H1 (cell line): ENCODE measurements at regions not wholly inside any gene's neighbourhood (a gene's known extent, or its start where the extent isn't known, plus 50 kb on each side); places are given as distances from the start of the nearest gene placed in this dataset.

Experiments used
- CTCF ChIA-PET: fragments of 300-600 bp; sonication (Branson Sonifier 250); formaldehyde crosslinking; loops from one replicate; lab custom pipeline; 2021; ENCODE audit not compliant: partially characterized antibody; lab: Charles Lee
- POLR2A ChIA-PET: fragments of 300-600 bp; sonication (Branson Sonifier 250); formaldehyde crosslinking; loops from one replicate; lab custom pipeline; 2021; ENCODE audit warnings: inconsistent platforms; ENCODE audit not compliant: partially characterized antibody; lab: Charles Lee
- DNase-seq, 2 experiments: peaks; one replicate each; pipeline versions ENCODE4 v3.0.0 to v3.0.0-alpha.2; 2010 to 2022; ENCODE audit warnings: low spot score in 2 of 2, low read depth in 1 of 2, mixed read lengths in 1 of 2
- FAIRE-seq: peaks from 2 replicates; lab custom pipeline; 2011; peaks lifted over from hg19 to GRCh38; lab: Jason Lieb, UNC
- H2AFZ ChIP-seq: 2 replicates; pipeline ENCODE4 v1.8.1; 2012; ENCODE audit warnings: low read length, inconsistent platforms
- H2AK5ac ChIP-seq: 2 replicates; pipeline ENCODE4 v1.6.1; 2013; ENCODE audit warnings: low read depth, low read length
- H2BK120ac ChIP-seq: replicated peaks from 2 replicates; pipeline ENCODE3; 2013; ENCODE audit warnings: low read depth, low read length, inconsistent platforms
- H2BK12ac ChIP-seq: 2 replicates; pipeline ENCODE4 v1.6.1; 2013; ENCODE audit warnings: low read depth, low read length
- H2BK15ac ChIP-seq: 2 replicates; pipeline ENCODE4 v1.6.1; 2013; ENCODE audit warnings: low read length
- H2BK20ac ChIP-seq: 2 replicates; pipeline ENCODE4 v1.6.1; 2013; ENCODE audit warnings: low read length
- H2BK5ac ChIP-seq: 2 replicates; pipeline ENCODE4 v1.6.1; 2013; ENCODE audit warnings: low read depth, low read length
- H3K14ac ChIP-seq: 2 replicates; pipeline ENCODE4 v1.6.1; 2013; ENCODE audit warnings: inconsistent platforms; ENCODE audit not compliant: insufficient read length
- H3K18ac ChIP-seq: 2 replicates; pipeline ENCODE4 v1.6.1; 2013; ENCODE audit warnings: low read length; ENCODE audit errors: extremely low read depth
- H3K23ac ChIP-seq: 2 replicates; pipeline ENCODE4 v1.6.1; 2013; ENCODE audit warnings: inconsistent platforms; ENCODE audit not compliant: insufficient read length
- H3K23me2 ChIP-seq: 2 replicates; pipeline ENCODE4 v1.6.1; 2013; ENCODE audit warnings: low read depth, low read length
- H3K27ac ChIP-seq: 2 replicates; pipeline ENCODE4 v1.6.1; 2011; ENCODE audit warnings: low read depth, low read length, inconsistent platforms
- H3K27me3 ChIP-seq, 4 experiments: replicated peaks in 1 of 4; 1 replicate in 1 of 4; 2 replicates in 3 of 4; pipeline versions ENCODE4 v1.6.1 to v1.8.1; 2011 to 2013; ENCODE audit warnings: low read length in 3 of 4, mild to moderate bottlenecking in 3 of 4, inconsistent platforms in 2 of 4, mixed read lengths in 2 of 4, moderate library complexity in 1 of 4; ENCODE audit not compliant: control insufficient read depth in 3 of 4, insufficient read depth in 3 of 4; ENCODE audit errors: extremely low read depth in 1 of 4
- H3K36me3 ChIP-seq, 4 experiments: 2 replicates each; pipeline versions ENCODE4 v1.6.1 to v1.8.1; 2011 to 2013; ENCODE audit warnings: mild to moderate bottlenecking in 4 of 4, low read length in 3 of 4, moderate library complexity in 2 of 4, control low read depth in 1 of 4, inconsistent platforms in 1 of 4; ENCODE audit not compliant: insufficient read depth in 4 of 4, control insufficient read depth in 2 of 4
- H3K4ac ChIP-seq: replicated peaks from 2 replicates; pipeline ENCODE3; 2013; ENCODE audit warnings: low read length, low read depth, mixed read lengths, inconsistent platforms; ENCODE audit not compliant: insufficient read length
- H3K4me1 ChIP-seq, 4 experiments: replicated peaks in 1 of 4; 1 replicate in 1 of 4; 2 replicates in 3 of 4; pipeline versions ENCODE4 v1.6.1 to v1.8.1; 2011 to 2013; ENCODE audit warnings: low read length in 3 of 4, inconsistent platforms in 2 of 4, mixed read lengths in 1 of 4; ENCODE audit not compliant: insufficient read depth in 4 of 4, control insufficient read depth in 3 of 4
- H3K4me2 ChIP-seq, 2 experiments: 2 replicates each; pipeline versions ENCODE4 v1.6.1 to v1.8.1; 2011 to 2013; ENCODE audit warnings: low read depth in 2 of 2, low read length in 2 of 2, control low read depth in 1 of 2, inconsistent platforms in 1 of 2, mild to moderate bottlenecking in 1 of 2; ENCODE audit not compliant: insufficient read depth in 1 of 2
- H3K4me3 ChIP-seq, 4 experiments: fragments of 200-600, 300-600 bp in 1 of 4; sonication (generic), shearing (Covaris generic), sonication (Bioruptor Twin) in 1 of 4; 2 replicates each; pipeline versions ENCODE4 v1.5.1 to v1.8.1; 2011 to 2016; ENCODE audit warnings: low read length in 4 of 4, low read depth in 3 of 4, control low read depth in 2 of 4, inconsistent platforms in 2 of 4, mild to moderate bottlenecking in 2 of 4, mixed read lengths in 1 of 4, moderate library complexity in 1 of 4; ENCODE audit not compliant: insufficient read depth in 2 of 4; ENCODE audit errors: extremely low read depth in 1 of 4
- H3K56ac ChIP-seq: replicated peaks from 2 replicates; pipeline ENCODE3; 2013; ENCODE audit warnings: low read depth, mild to moderate bottlenecking, mixed read lengths, low read length, inconsistent platforms; ENCODE audit not compliant: insufficient read length
- H3K79me1 ChIP-seq: 2 replicates; pipeline ENCODE4 v1.6.1; 2013; ENCODE audit warnings: low read depth, low read length, control low read depth
- H3K79me2 ChIP-seq, 2 experiments: 2 replicates each; pipeline versions ENCODE4 v1.6.1 to v1.8.1; 2012 to 2013; ENCODE audit warnings: low read length in 2 of 2, mild to moderate bottlenecking in 2 of 2, inconsistent platforms in 1 of 2; ENCODE audit not compliant: insufficient read depth in 2 of 2, control insufficient read depth in 1 of 2
- H3K9ac ChIP-seq, 4 experiments: replicated peaks in 1 of 4; 1 replicate in 1 of 4; 2 replicates in 3 of 4; pipeline versions ENCODE4 v1.6.1 to v1.8.1; 2011 to 2013; ENCODE audit warnings: low read depth in 3 of 4, low read length in 3 of 4, control low read depth in 2 of 4, mild to moderate bottlenecking in 2 of 4, moderate library complexity in 2 of 4, inconsistent platforms in 1 of 4; ENCODE audit errors: extremely low read depth in 1 of 4
- H3K9me3 ChIP-seq, 2 experiments: 2 replicates each; pipeline versions ENCODE4 v1.6.1 to v1.8.1; 2012 to 2013; ENCODE audit warnings: mild to moderate bottlenecking in 2 of 2, moderate library complexity in 2 of 2, control low read depth in 1 of 2, inconsistent platforms in 1 of 2, low read depth in 1 of 2, low read length in 1 of 2, mixed read lengths in 1 of 2; ENCODE audit not compliant: insufficient read depth in 2 of 2
- H4K20me1 ChIP-seq, 2 experiments: replicated peaks in 1 of 2; 2 replicates each; pipeline versions ENCODE3 to v1.8.1; 2011 to 2013; ENCODE audit warnings: inconsistent platforms in 2 of 2, low read length in 2 of 2, mild to moderate bottlenecking in 1 of 2; ENCODE audit not compliant: insufficient read depth in 2 of 2, control insufficient read depth in 1 of 2
- H4K5ac ChIP-seq: 2 replicates; pipeline ENCODE4 v1.6.1; 2013; ENCODE audit warnings: low read length, low read depth, mixed read lengths, inconsistent platforms; ENCODE audit not compliant: insufficient read length
- H4K8ac ChIP-seq: 2 replicates; pipeline ENCODE4 v1.8.0; 2013; ENCODE audit warnings: mild to moderate bottlenecking, moderate library complexity, low read length, inconsistent platforms; ENCODE audit not compliant: insufficient read depth; ENCODE audit errors: extremely low read depth
- H4K91ac ChIP-seq: replicated peaks from 2 replicates; pipeline ENCODE3; 2013; ENCODE audit warnings: low read length, mixed read lengths, inconsistent platforms; ENCODE audit not compliant: insufficient read length
- CEBPB ChIP-seq: IDR thresholded peaks from 2 replicates; pipeline ENCODE4 v1.6.1; 2012; ENCODE audit warnings: low read depth, low read length
- CHD2 ChIP-seq: IDR thresholded peaks from 2 replicates; pipeline ENCODE4 v1.6.1; 2012; ENCODE audit warnings: low read length, improper control_type of control experiment
- E2F6 ChIP-seq: IDR thresholded peaks from 2 replicates; pipeline ENCODE4 v1.6.1; 2012; ENCODE audit warnings: inconsistent platforms
- EGR1 ChIP-seq: IDR thresholded peaks from 2 replicates; pipeline ENCODE4 v1.6.1; 2011; ENCODE audit warnings: low read depth, low read length, borderline replicate concordance
- JUN ChIP-seq: IDR thresholded peaks from 2 replicates; pipeline ENCODE4 v1.6.1; 2011; ENCODE audit warnings: low read depth, mild to moderate bottlenecking, improper control_type of control experiment, low read length
- JUND ChIP-seq: IDR thresholded peaks from 2 replicates; pipeline ENCODE4 v1.6.1; 2011; ENCODE audit warnings: mild to moderate bottlenecking, improper control_type of control experiment, low read length
- KDM4A ChIP-seq: IDR thresholded peaks from one replicate; pipeline ENCODE4 v1.7.1; 2012; ENCODE audit warnings: low read depth, mild to moderate bottlenecking, moderate library complexity, low read length, inconsistent platforms; ENCODE audit not compliant: severe bottlenecking
- MAX ChIP-seq: IDR thresholded peaks from 2 replicates; pipeline ENCODE4 v1.6.1; 2012; ENCODE audit warnings: inconsistent platforms
- POU5F1 ChIP-seq: IDR thresholded peaks from 2 replicates; pipeline ENCODE4 v1.6.1; 2011; ENCODE audit warnings: low read depth, mild to moderate bottlenecking, low read length, moderate library complexity
- RBBP5 ChIP-seq: IDR thresholded peaks from 2 replicates; pipeline ENCODE4 v1.7.1; 2012; ENCODE audit warnings: low read depth, mild to moderate bottlenecking, inconsistent platforms, low read length, moderate library complexity, borderline replicate concordance
- RFX5 ChIP-seq: IDR thresholded peaks from 2 replicates; pipeline ENCODE4 v1.6.1; 2011; ENCODE audit warnings: low read depth, low read length, improper control_type of control experiment, borderline replicate concordance
- SIX5 ChIP-seq: IDR thresholded peaks from 2 replicates; pipeline ENCODE4 v1.6.1; 2011; ENCODE audit warnings: mild to moderate bottlenecking, low read depth, low read length
- SP1 ChIP-seq: IDR thresholded peaks from 2 replicates; pipeline ENCODE4 v1.6.1; 2011; ENCODE audit warnings: low read depth, low read length
- SP4 ChIP-seq: IDR thresholded peaks from 2 replicates; pipeline ENCODE4 v1.6.1; 2012; ENCODE audit warnings: low read length, inconsistent platforms
- TEAD4 ChIP-seq: IDR thresholded peaks from 2 replicates; pipeline ENCODE4 v1.6.1; 2012; ENCODE audit warnings: low read depth, low read length, inconsistent platforms, mixed read lengths
- ZNF274 ChIP-seq: IDR thresholded peaks from 2 replicates; pipeline ENCODE4 v1.7.0; 2012; ENCODE audit warnings: low read length, borderline replicate concordance; ENCODE audit errors: extremely low read depth
- WGBS, 2 experiments: shearing (Covaris generic) in 1 of 2; methylation state at CpG; one replicate each; pipeline versions ENCODE4 v1.1.6 to v1.1.7; 2013 to 2015; ENCODE audit warnings: low lambda C conversion rate in 2 of 2, mixed read lengths in 2 of 2, inconsistent platforms in 1 of 2, low coverage in 1 of 2, missing lambda C conversion rate in 1 of 2; ENCODE audit not compliant: insufficient replicate concordance in 2 of 2, insufficient coverage in 1 of 2, insufficient read length in 1 of 2; ENCODE audit errors: extremely low coverage in 1 of 2, missing lambda C conversion rate in 1 of 2; 5-methylcytosine and 5-hydroxymethylcytosine counted together

DNA sequence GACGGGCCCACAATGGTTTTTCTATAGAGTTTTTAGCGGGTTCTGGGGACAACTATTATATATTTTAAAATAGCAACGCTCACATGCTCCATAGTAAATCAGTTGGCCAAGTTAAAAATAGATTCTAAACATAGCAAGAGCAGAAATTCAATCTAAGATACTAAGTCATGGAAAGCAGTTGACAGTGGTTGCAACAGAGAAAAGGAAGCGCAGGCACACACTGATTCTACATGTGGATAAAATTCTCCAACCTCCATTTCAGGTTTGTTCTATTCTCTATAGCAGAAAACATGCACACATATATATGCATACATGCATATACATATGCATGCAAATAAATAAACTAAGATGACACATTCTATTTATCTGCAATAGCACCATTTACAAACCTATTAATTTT, 89.6 kb upstream of the HNRNPU start:
- Histone ChIP-seq H2BK120ac (no peak overlapping the region), H4K91ac (no peak overlapping the region), H2BK12ac (no peak overlapping the region), H3K4ac (no peak overlapping the region), H3K36me3 (no peaks in the 10 kb centered on the region), H3K23ac (no peak overlapping the region), H2AK5ac (no peak overlapping the region), H3K9ac (no peak overlapping the region), H3K56ac (no peak overlapping the region), H4K8ac (no peak overlapping the region), H4K20me1 (no peaks in the 10 kb centered on the region), H2BK20ac (no peak overlapping the region), H3K27ac (no peak overlapping the region), H3K79me2 (no peaks in the 10 kb centered on the region), H3K79me1 (no peaks in the 10 kb centered on the region), H3K14ac (no peak overlapping the region), H3K18ac (no peak overlapping the region), H2BK15ac (no peak overlapping the region), H2AFZ (no peak overlapping the region), H2BK5ac (no peak overlapping the region), H3K9me3 (no peaks in the 10 kb centered on the region), H3K4me1 (no peaks in the 10 kb centered on the region), H4K5ac (no peak overlapping the region), H3K23me2 (no peaks in the 10 kb centered on the region), H3K4me2 (no peak overlapping the region), H3K4me3 (no peak overlapping the region), H3K27me3 (no peaks in the 10 kb centered on the region)
- WGBS, 2 experiments = 96% methylated on average over 4 of the region's 4 CpGs; no CpG with 5 or more reads in 1 of the 2 experiments
- ChIA-PET CTCF (no interaction called here), POLR2A (interaction anchor here (1.3 to 2.8 kb wide), 3 partner anchors 9 to 89 kb away, joined by 3 to 8 read pairs (median 3); partner anchors contain the start of gene HNRNPU)
- DNase-seq (no peak), FAIRE-seq (no peak)
- TF ChIP-seq SP4 = no peak
- TF ChIP-seq CEBPB = no peak
- TF ChIP-seq E2F6 = no peak
- no peak for TF ChIP-seq RFX5
- TF ChIP-seq SP1 = no peak
- no peak for TF ChIP-seq SIX5
- TF ChIP-seq JUN = no peak
- no peak for TF ChIP-seq RBBP5
- TF ChIP-seq TEAD4 = no peak
- TF ChIP-seq JUND = no peak
- no peak for TF ChIP-seq KDM4A
- no peak for TF ChIP-seq MAX
- no peak for TF ChIP-seq POU5F1
- no peak for TF ChIP-seq CHD2
- no peak for TF ChIP-seq EGR1
- no peak for TF ChIP-seq ZNF274
